Activated CD8-positive, alpha-beta T cell treated with anti-CD3 and anti-CD28 coated beads for 36 hours (primary cell): ENCODE measurements at regions not wholly inside any gene's neighbourhood (a gene's known extent, or its start where the extent isn't known, plus 50 kb on each side); places are given as distances from the start of the nearest gene placed in this dataset.

Experiments
- ATAC-seq: fragments of 200-7000 bp; cut with Tn5 transposase; one replicate; pipeline ENCODE4 v1.10.0; 2021; ENCODE audit warnings: mild to moderate bottlenecking, moderate library complexity
- CTCF ChIA-PET: fragments of 350-600 bp; sonication (Branson Sonifier 250); formaldehyde crosslinking; loops from one replicate; lab custom pipeline; 2021; ENCODE audit warnings: antibody characterized with exemption; lab: Charles Lee
- POLR2A ChIA-PET: fragments of 350-600 bp; sonication (Branson Sonifier 250); formaldehyde crosslinking; loops from one replicate; lab custom pipeline; 2021; ENCODE audit warnings: antibody characterized with exemption; lab: Charles Lee
- DNase-seq: peaks from one replicate; pipeline ENCODE4 v3.0.0-alpha.2; 2020
- H3K27ac Mint-ChIP-seq: one replicate; pipeline ENCODE4 v1.8.0; 2021; ENCODE audit warnings: mild to moderate bottlenecking, mixed read lengths
- H3K27me3 Mint-ChIP-seq: one replicate; pipeline ENCODE4 v1.8.0; 2021; ENCODE audit warnings: mixed read lengths
- H3K36me3 Mint-ChIP-seq: one replicate; pipeline ENCODE4 v1.8.0; 2021; ENCODE audit warnings: low read depth, mixed read lengths
- H3K4me1 Mint-ChIP-seq: one replicate; pipeline ENCODE4 v1.8.0; 2021; ENCODE audit warnings: low read depth, mixed read lengths
- H3K4me3 Mint-ChIP-seq: one replicate; pipeline ENCODE4 v1.8.0; 2021; ENCODE audit warnings: mild to moderate bottlenecking, moderate library complexity, mixed read lengths
- H3K9me3 Mint-ChIP-seq: one replicate; pipeline ENCODE4 v1.8.0; 2021; ENCODE audit warnings: mixed read lengths
- intact Hi-C: fragments of 100-400 bp; cut with micrococcal nuclease; formaldehyde crosslinking; loops from one replicate; pipeline ENCODE4 v1.10.0; 2022
- TF ChIP-seq, protein P1 (sequence below): fragments of 200-600 bp; IDR thresholded peaks from one replicate; pipeline ENCODE4 v1.8.0; 2022; ENCODE audit warnings: antibody characterized with exemption, mild to moderate bottlenecking

GRCh38 chr9:20270161-20270560 is 352.1 kb downstream of the MLLT3 start:
- POLR2A ChIA-PET, result interaction anchor here (0.5 kb wide), 1 partner anchor 69 kb away, joined by 3 read pairs; no protein-coding TSS in a partner anchor
- intact Hi-C loops, result no loop called here
- CTCF ChIA-PET, result interaction anchor here (0.9 kb wide), 1 partner anchor 9 kb away, joined by 3 read pairs; no protein-coding TSS in a partner anchor

DNA sequence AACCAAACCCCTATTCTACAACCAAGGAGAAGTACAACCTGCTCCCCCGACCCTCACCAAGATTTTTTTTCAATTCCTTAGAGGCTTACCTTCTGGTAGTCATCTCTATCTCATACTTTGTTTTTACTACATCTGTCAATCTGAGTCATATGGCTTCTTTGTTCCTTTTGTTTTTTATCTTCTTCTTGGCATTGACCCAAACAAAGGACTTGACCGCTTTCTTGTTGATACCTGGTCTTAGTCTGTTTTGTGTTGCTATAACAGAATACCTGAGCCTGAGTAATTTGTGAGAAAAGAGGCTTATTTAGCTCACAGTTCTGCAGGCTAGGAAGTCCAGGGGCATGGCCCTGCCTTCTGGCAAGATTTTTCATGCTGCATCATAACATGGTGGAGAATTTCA is 352.7 kb downstream of the MLLT3 start:
- CTCF ChIA-PET, result interaction anchor here (0.5 to 1.4 kb wide), 3 partner anchors 10 to 86 kb away, joined by 3 read pairs; no protein-coding TSS in a partner anchor
- Mint-ChIP-seq H3K4me1 (peaks cover 13% of the 10 kb centered on the region), H3K36me3 (no peaks in the 10 kb centered on the region), H3K4me3 (no peak overlapping the region), H3K9me3 (peaks cover 3% of the 10 kb centered on the region), H3K27me3 (peaks cover 2% of the 10 kb centered on the region), H3K27ac (no peak overlapping the region)
- TF ChIP-seq, protein P1, sequence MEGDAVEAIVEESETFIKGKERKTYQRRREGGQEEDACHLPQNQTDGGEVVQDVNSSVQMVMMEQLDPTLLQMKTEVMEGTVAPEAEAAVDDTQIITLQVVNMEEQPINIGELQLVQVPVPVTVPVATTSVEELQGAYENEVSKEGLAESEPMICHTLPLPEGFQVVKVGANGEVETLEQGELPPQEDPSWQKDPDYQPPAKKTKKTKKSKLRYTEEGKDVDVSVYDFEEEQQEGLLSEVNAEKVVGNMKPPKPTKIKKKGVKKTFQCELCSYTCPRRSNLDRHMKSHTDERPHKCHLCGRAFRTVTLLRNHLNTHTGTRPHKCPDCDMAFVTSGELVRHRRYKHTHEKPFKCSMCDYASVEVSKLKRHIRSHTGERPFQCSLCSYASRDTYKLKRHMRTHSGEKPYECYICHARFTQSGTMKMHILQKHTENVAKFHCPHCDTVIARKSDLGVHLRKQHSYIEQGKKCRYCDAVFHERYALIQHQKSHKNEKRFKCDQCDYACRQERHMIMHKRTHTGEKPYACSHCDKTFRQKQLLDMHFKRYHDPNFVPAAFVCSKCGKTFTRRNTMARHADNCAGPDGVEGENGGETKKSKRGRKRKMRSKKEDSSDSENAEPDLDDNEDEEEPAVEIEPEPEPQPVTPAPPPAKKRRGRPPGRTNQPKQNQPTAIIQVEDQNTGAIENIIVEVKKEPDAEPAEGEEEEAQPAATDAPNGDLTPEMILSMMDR, result no peak
- no peak for DNase-seq
- POLR2A ChIA-PET, result interaction anchor here (0.5 kb wide), 1 partner anchor 68 kb away, joined by 3 read pairs; no protein-coding TSS in a partner anchor
- ATAC-seq, result no peak
- intact Hi-C loops, result no loop called here

More at GRCh38 chr9:20270161-20270560, 352.1 kb downstream of the MLLT3 start:
- H3K36me3 Mint-ChIP-seq, result no peaks in the 10 kb centered on the region
- no peak for ATAC-seq
- DNase-seq, result no peak
- peaks cover 5% of the 10 kb centered on the region for H3K9me3 Mint-ChIP-seq
- peaks cover 13% of the 10 kb centered on the region for H3K4me1 Mint-ChIP-seq
- H3K4me3 Mint-ChIP-seq, result no peak overlapping the region
- no peak overlapping the region for H3K27ac Mint-ChIP-seq
- peaks cover 2% of the 10 kb centered on the region for H3K27me3 Mint-ChIP-seq
- TF ChIP-seq, protein P1, result no peak

GRCh38 chr9:20264896-20265295 is 357.4 kb downstream of the MLLT3 start:
- ATAC-seq, result no peak
- Mint-ChIP-seq H3K27me3 (no peaks in the 10 kb centered on the region), H3K4me1 (peaks cover 2% of the 10 kb centered on the region), H3K27ac (no peak overlapping the region), H3K4me3 (no peak overlapping the region), H3K36me3 (no peaks in the 10 kb centered on the region), H3K9me3 (no peaks in the 10 kb centered on the region)
- ChIA-PET POLR2A (no interaction called here), CTCF (no interaction called here)
- no peak for DNase-seq
- intact Hi-C loops, result no loop called here
- TF ChIP-seq, protein P1, result no peak

- intact Hi-C loops, result no loop called here
- CTCF ChIA-PET, result interaction anchor here (1.1 kb wide), 1 partner anchor 12 kb away, joined by 3 read pairs; no protein-coding TSS in a partner anchor
- Mint-ChIP-seq H3K27me3 (no peaks in the 10 kb centered on the region), H3K4me1 (no peaks in the 10 kb centered on the region), H3K4me3 (no peak overlapping the region), H3K9me3 (no peaks in the 10 kb centered on the region), H3K36me3 (no peaks in the 10 kb centered on the region), H3K27ac (no peak overlapping the region)
- ATAC-seq, result no peak
- TF ChIP-seq, protein P1, result no peak
- POLR2A ChIA-PET, result no interaction called here
- DNase-seq, result no peak
These were observed 359.7 kb downstream of the MLLT3 start for GRCh38 chr9:20262611-20263010.

DNA sequence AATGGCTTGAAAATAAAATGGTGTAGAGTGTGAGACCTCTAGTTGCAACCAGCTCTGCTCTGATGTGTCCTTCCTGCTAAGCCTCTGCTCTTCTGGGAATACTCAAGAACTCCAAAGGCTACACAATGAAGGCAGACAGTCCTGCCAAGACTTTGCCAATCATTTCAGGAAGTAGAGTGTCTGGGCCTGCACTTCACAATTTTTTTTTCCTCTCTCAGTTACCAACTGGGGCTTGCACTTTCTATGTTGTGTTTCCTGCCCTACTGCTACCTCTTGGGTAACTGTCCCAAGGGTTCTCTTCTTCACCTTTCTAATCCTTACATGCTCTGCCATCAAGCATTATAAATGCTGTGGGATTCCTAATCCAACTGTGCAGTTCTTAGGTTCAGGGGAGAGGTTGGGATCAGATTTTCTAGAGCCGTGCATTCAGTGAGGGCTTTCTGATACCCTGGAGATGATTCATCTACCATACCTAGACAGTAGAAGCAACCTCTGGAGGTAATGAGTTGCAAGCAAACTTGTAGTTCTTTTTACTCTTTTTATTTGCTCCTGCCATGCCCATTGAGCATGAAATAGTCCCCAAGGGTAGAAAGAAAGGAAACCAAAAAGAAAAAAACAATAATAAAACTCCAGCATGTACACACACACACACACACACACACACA is 365.9 kb downstream of the MLLT3 start:
- DNase-seq, result no peak
- ATAC-seq, result peak; percentile 31
- ChIA-PET POLR2A (interaction anchor here (1.3 kb wide), 1 partner anchor 47 kb away, joined by 4 read pairs; no protein-coding TSS in a partner anchor), CTCF (interaction anchor here (0.9 kb wide), 1 partner anchor 47 kb away, joined by 3 read pairs; no protein-coding TSS in a partner anchor)
- TF ChIP-seq, protein P1, result no peak
- Mint-ChIP-seq H3K4me3 (no peak overlapping the region), H3K27ac (peak overlapping the region; percentile 21), H3K4me1 (peaks cover 29% of the 10 kb centered on the region), H3K27me3 (no peaks in the 10 kb centered on the region), H3K36me3 (peaks cover 2% of the 10 kb centered on the region), H3K9me3 (no peaks in the 10 kb centered on the region)
- intact Hi-C loops, result no loop called here
